Central memory CD8-positive, alpha-beta T cell (primary cell): ENCODE measurements at regions not wholly inside any gene's neighbourhood (a gene's known extent, or its start where the extent isn't known, plus 50 kb on each side); places are given as distances from the start of the nearest gene placed in this dataset.

ENCODE experiments used
- ATAC-seq: fragments of 150-1000 bp; cut with Tn5 transposase; replicated peaks from 2 replicates; pipeline ENCODE4 v1.10.0; 2022; ENCODE audit warnings: mild to moderate bottlenecking, moderate FRiP score, moderate number of reproducible peaks; ENCODE audit not compliant: poor library complexity, severe bottlenecking; ENCODE audit errors: extremely low read depth
- DNase-seq, 2 donors: peaks; one replicate each; pipeline ENCODE4 v3.0.0; 2021; ENCODE audit warnings: low spot score in 2 of 2
- H3K27ac Mint-ChIP-seq: one replicate; pipeline ENCODE4 v1.8.0; 2022; ENCODE audit warnings: low read depth, mild to moderate bottlenecking, moderate library complexity, mixed read lengths
- H3K27me3 Mint-ChIP-seq: one replicate; pipeline ENCODE4 v1.8.0; 2022; ENCODE audit warnings: mixed read lengths
- H3K36me3 Mint-ChIP-seq: one replicate; pipeline ENCODE4 v1.8.0; 2022; ENCODE audit warnings: mild to moderate bottlenecking, moderate library complexity, mixed read lengths; ENCODE audit not compliant: insufficient read depth
- H3K4me1 Mint-ChIP-seq: one replicate; pipeline ENCODE4 v1.8.0; 2022; ENCODE audit warnings: mixed read lengths
- H3K4me3 Mint-ChIP-seq: one replicate; pipeline ENCODE4 v1.8.0; 2022; ENCODE audit warnings: mild to moderate bottlenecking, moderate library complexity, mixed read lengths
- H3K9me3 Mint-ChIP-seq: one replicate; pipeline ENCODE4 v1.8.0; 2022; ENCODE audit warnings: mixed read lengths

DNA sequence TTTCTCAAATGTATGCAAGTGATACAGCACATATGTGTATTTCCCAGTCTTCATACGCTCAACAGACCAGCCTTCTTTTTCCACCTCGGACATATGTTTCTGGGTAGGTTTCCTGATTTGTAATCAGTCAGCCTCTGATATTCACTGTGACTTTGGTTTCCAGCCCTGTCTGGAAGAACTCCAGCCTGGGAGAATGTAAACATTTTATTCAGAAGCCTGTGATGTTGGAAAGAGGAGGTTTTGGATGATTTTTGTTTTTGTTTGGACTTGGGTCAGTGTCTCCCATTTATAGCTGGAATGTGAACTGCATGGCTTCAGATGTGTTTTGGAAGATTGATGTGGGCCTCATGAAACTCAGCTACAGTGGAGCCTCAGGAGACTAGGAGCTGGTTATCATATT lies 172.2 kb upstream of the CENPW start:
- no peak for DNase-seq
- Mint-ChIP-seq H3K4me3 (no peak overlapping the region), H3K36me3 (peaks cover 3% of the 10 kb centered on the region), H3K27ac (no peak overlapping the region), H3K27me3 (peaks cover 9% of the 10 kb centered on the region), H3K9me3 (peaks cover 12% of the 10 kb centered on the region), H3K4me1 (peaks cover 5% of the 10 kb centered on the region)
- no peak for ATAC-seq

DNA sequence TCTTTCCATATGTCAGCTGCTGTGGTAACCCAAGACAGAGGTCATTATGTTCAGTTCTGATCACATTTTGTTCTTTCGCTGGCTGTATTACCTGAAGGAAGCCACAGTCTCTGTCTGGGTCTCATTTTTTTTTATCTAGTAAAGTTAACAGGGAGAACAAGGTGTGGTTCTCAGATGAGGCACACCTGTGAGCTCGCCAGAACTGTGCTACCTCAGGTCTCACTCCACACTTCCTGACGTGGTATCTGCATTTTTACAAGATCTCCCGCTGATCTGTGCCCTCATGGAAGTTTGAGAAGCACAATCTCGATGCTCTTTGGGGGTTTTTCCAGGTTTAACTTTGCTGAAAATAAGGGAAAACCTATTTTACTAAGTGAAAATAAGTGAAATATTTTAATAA lies 169.5 kb upstream of the CENPW start:
- Mint-ChIP-seq H3K27ac (no peak overlapping the region), H3K36me3 (no peaks in the 10 kb centered on the region), H3K27me3 (no peaks in the 10 kb centered on the region), H3K4me3 (no peak overlapping the region), H3K9me3 (no peaks in the 10 kb centered on the region), H3K4me1 (peaks cover 5% of the 10 kb centered on the region)
- ATAC-seq, result no peak
- no peak for DNase-seq

DNA sequence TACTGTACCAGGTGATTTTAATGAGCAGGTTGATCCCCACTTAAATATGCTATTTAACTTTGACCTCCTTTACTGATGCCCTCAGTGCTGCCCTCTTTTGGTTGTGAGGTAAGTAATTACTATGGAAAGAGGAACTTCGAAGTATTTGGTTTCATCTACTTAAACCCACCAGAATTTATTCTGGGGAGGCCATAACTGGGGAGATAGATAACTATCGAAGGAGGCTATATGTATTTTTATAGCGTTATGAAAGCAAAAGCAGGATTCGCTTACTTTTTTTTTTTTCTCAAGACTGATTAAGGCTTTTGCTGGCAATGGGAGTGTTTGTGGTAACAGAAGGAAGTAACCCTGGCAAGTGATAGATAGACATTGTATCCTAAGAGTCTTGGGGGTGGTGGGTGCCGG lies 168.9 kb upstream of the CENPW start:
- H3K36me3 Mint-ChIP-seq, result no peaks in the 10 kb centered on the region
- ATAC-seq (peak; percentile 46), DNase-seq (no peak)
- H3K4me1 Mint-ChIP-seq, result peaks cover 5% of the 10 kb centered on the region
- H3K9me3 Mint-ChIP-seq, result no peaks in the 10 kb centered on the region
- H3K27me3 Mint-ChIP-seq, result no peaks in the 10 kb centered on the region
- no peak overlapping the region for H3K27ac Mint-ChIP-seq
- H3K4me3 Mint-ChIP-seq, result peak overlapping the region; percentile 42

DNA sequence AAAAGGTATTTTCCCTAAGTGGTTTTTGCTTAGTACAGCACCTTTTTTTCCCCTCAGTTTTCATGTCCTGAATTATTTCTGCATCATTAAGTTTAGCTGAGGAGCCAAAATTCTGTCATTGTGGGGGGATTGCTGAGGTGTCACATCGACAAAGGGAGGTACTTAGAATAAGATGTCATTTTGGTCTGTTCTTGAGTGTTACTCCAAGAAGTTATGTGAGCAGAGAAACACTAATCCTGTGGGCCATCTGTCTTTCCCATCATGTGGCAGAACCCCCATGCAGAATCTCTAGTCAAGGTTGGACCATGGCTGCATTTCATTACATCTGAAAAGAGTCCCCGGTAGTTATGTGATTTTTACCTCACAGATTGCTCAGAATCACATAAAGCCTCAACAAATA lies 167.8 kb upstream of the CENPW start:
- H3K27me3 Mint-ChIP-seq, result no peaks in the 10 kb centered on the region
- no peak overlapping the region for H3K4me3 Mint-ChIP-seq
- no peaks in the 10 kb centered on the region for H3K9me3 Mint-ChIP-seq
- H3K27ac Mint-ChIP-seq, result no peak overlapping the region
- no peak for ATAC-seq
- H3K4me1 Mint-ChIP-seq, result peaks cover 5% of the 10 kb centered on the region
- H3K36me3 Mint-ChIP-seq, result no peaks in the 10 kb centered on the region
- DNase-seq, result no peak

DNA sequence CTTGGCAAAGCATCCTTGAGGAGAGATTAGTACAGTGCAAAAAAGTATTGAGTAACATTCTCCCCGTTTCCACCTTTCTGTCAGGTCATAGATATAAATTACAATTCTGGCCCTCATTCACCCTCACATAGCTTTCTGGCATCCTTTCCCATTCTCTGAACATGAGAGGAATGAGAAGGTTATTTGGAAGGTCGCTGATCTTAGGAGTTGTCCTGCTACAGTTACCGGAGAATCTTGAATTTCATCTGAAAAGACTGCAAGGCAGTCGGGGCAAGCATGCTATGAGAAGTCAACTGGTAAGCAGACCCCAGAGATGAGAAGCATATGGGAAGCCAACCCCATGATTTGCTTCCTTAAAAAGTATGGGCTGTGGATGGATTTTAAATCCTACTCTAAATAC lies 166.7 kb upstream of the CENPW start:
- no peak for DNase-seq
- Mint-ChIP-seq H3K27me3 (no peaks in the 10 kb centered on the region), H3K4me1 (peaks cover 5% of the 10 kb centered on the region), H3K27ac (no peak overlapping the region), H3K4me3 (no peak overlapping the region), H3K36me3 (no peaks in the 10 kb centered on the region), H3K9me3 (no peaks in the 10 kb centered on the region)
- no peak for ATAC-seq

DNA sequence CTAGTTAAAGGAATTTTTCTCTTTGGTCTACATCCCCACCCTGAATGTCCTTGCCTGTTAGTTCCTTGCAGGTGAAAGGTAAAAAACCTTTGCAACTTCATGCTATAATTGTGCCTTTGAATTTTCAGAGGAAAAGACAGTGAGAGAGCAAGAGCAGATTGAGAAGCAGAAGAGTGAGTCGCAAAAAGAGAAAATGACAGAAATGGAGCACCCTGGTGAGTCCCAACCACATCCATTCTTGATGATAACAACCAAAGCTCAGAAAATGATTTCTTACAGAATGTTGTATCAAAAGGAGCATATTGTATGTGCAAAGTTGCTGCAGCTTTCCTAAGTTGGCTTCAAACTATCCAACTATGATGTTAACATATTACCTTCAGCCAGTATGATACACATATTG lies 165.2 kb upstream of the CENPW start:
- no peaks in the 10 kb centered on the region for H3K36me3 Mint-ChIP-seq
- H3K4me3 Mint-ChIP-seq, result no peak overlapping the region
- H3K27me3 Mint-ChIP-seq, result no peaks in the 10 kb centered on the region
- ATAC-seq (no peak), DNase-seq (no peak)
- no peaks in the 10 kb centered on the region for H3K9me3 Mint-ChIP-seq
- peaks cover 5% of the 10 kb centered on the region for H3K4me1 Mint-ChIP-seq
- H3K27ac Mint-ChIP-seq, result no peak overlapping the region

DNA sequence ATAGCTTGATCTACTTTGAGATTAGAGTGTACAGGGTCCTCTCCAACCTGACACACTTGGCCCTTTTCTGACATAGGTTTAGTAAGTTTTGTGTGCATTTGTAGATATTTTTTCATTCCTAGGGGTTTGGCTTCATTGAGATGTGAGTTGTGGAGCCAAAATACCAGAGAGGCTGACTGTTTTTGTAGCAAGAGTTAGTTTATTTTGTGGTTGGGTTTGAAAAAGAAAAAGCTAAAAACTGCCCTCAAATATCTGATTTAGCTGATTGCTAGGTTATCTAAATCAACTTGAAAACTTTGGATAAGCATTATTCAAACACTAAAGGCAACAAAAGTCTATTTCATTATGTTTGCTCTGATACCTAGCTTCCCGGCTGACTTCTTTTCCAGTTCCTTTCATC lies 164.7 kb upstream of the CENPW start:
- no peak overlapping the region for H3K27ac Mint-ChIP-seq
- H3K27me3 Mint-ChIP-seq, result no peaks in the 10 kb centered on the region
- no peaks in the 10 kb centered on the region for H3K36me3 Mint-ChIP-seq
- H3K9me3 Mint-ChIP-seq, result no peaks in the 10 kb centered on the region
- ATAC-seq (no peak), DNase-seq (no peak)
- no peak overlapping the region for H3K4me3 Mint-ChIP-seq
- peaks cover 5% of the 10 kb centered on the region for H3K4me1 Mint-ChIP-seq

DNA sequence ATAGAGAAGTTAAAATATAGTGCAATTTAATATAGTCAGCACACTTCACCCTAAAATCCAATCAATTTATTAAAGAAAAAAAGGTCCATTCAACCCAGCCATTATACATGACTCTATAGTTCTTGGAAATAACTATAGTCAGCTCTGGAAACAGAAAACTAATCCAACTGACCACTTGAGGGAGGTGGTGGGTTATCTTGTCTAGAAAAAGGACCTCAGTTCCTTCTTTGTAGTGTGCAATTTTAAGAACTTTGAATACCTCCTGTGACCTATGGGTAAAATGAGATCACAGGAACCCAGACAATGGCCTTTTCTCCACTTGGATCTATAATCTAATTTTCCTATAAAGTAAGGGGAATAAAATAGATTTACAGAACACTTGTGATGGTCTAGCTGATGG lies 163.6 kb upstream of the CENPW start:
- Mint-ChIP-seq H3K27ac (no peak overlapping the region), H3K27me3 (no peaks in the 10 kb centered on the region), H3K4me1 (no peaks in the 10 kb centered on the region), H3K36me3 (no peaks in the 10 kb centered on the region), H3K9me3 (no peaks in the 10 kb centered on the region), H3K4me3 (no peak overlapping the region)
- ATAC-seq (no peak), DNase-seq (no peak)

DNA sequence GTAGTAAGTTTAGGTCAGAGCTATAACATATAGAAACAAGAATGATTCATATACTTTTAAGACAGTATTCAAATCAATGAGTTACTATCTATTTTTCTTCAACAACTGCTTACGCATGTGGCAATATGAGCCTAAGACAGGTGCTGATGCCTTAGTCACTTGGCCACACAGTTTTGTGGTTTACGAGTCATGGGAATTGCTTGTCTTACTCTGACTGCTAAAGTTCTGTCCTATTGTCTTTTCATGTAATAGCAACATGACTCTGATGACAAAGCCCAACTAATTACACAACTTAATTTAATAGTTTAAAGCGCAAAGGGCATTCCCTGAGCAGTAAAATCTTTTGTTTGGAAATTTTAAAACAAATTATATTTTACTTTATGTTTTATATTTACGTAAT lies 159.3 kb upstream of the CENPW start:
- H3K27me3 Mint-ChIP-seq, result no peaks in the 10 kb centered on the region
- no peak overlapping the region for H3K27ac Mint-ChIP-seq
- H3K9me3 Mint-ChIP-seq, result no peaks in the 10 kb centered on the region
- H3K4me1 Mint-ChIP-seq, result no peaks in the 10 kb centered on the region
- H3K4me3 Mint-ChIP-seq, result no peak overlapping the region
- H3K36me3 Mint-ChIP-seq, result no peaks in the 10 kb centered on the region
- DNase-seq (no peak), ATAC-seq (no peak)

DNA sequence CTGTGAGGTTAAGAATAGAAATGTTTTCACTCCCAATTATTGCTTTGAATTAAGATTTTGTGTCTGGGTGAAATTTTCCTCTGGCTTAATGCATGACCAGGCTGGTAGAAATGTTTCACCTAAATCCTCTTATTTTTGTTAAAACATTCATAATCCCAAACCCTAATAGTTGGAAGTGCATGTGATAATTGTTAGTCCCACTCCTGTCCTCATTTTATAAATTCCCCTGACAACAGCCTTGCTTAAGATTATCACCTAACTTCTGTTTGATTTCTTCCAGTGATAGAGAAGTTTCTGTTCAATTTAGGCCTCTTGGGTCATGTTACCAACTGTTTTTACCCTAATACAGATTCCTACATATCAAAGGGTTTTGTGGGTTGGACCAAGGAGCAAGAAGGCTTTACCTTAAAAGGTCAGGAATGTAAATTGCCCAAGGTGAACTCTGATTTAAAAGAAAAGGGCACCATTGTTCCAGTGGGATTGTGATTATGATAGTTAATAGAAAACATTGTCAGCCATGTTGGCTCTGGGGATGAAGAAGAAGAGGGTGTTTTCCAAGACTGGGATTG lies 158.7 kb upstream of the CENPW start:
- Mint-ChIP-seq H3K36me3 (no peaks in the 10 kb centered on the region), H3K4me1 (no peaks in the 10 kb centered on the region), H3K27me3 (no peaks in the 10 kb centered on the region), H3K27ac (no peak overlapping the region), H3K9me3 (no peaks in the 10 kb centered on the region), H3K4me3 (no peak overlapping the region)
- ATAC-seq (no peak), DNase-seq (no peak)

DNA sequence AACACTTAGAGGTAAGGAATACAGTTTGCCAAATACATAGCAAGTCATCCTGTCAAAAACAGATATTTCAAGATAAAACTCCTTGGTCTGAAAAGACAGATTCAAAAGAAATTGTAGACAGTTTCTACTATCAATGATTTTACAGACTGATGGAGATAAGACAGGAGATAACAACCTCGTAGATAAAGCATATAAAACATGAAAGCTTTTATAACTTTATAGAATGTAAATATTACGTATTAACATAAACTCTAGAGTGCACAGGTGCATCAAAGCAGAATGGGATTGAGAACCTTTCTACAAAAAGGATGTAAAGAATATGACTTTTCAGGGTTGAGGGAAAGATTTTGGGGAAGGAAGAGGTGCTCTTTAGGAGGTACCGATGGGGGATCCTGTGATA lies 158.0 kb upstream of the CENPW start:
- no peak for DNase-seq
- Mint-ChIP-seq H3K9me3 (no peaks in the 10 kb centered on the region), H3K36me3 (no peaks in the 10 kb centered on the region), H3K4me1 (no peaks in the 10 kb centered on the region), H3K27ac (no peak overlapping the region), H3K27me3 (no peaks in the 10 kb centered on the region), H3K4me3 (no peak overlapping the region)
- ATAC-seq, result no peak

DNA sequence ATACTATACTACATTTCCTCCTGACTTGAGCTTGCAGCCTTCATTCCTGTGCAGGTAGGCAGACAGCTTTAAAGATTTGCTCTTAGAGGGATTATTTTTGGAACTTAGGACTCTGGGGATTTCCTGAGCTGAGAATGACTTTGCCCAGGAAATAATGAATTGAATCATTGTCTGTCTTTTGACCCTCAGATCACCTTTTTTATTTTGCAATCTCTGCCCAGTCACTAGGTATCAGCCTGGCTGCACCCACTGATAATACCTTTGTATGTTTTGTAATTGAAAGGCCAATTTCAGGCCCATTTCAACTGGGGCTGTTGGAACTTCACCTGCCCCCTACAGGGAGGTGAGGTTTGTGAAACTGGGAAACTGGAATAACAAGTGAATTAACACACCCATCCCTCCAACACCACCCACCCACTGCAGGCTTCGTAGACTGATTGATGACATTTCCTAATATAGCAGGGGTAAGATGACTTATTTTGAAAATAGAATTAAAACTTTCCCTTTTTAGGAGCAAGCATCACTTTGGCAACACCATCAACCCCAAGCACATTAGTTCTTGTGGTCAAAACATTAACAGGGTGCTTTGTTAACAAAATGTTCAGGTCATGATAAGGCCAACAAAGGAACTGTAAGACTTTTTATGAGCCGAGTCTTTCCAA lies 157.1 kb upstream of the CENPW start:
- ATAC-seq (no peak), DNase-seq (no peak)
- Mint-ChIP-seq H3K27ac (no peak overlapping the region), H3K4me1 (no peaks in the 10 kb centered on the region), H3K27me3 (no peaks in the 10 kb centered on the region), H3K9me3 (no peaks in the 10 kb centered on the region), H3K36me3 (no peaks in the 10 kb centered on the region), H3K4me3 (no peak overlapping the region)

DNA sequence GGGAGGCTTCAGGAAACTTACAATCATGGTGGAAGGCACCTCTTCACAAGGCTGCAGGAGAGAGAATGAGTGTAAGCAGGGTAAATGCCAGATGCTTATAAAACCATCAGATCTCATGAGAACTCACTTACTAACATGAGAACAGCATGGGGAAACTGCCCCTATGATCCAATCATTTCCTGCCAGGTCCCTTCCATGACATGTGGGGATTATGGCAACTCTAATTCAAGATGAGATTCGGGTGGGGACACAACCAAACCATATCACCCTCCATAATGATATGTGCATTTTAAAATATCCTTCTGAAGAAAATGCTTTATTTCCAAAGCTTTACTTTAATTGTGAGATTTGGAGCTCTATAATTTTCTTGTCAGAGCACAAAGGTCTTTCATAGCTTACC lies 154.1 kb upstream of the CENPW start:
- H3K36me3 Mint-ChIP-seq, result no peaks in the 10 kb centered on the region
- ATAC-seq (no peak), DNase-seq (no peak)
- no peaks in the 10 kb centered on the region for H3K27me3 Mint-ChIP-seq
- H3K4me1 Mint-ChIP-seq, result no peaks in the 10 kb centered on the region
- no peak overlapping the region for H3K27ac Mint-ChIP-seq
- no peaks in the 10 kb centered on the region for H3K9me3 Mint-ChIP-seq
- no peak overlapping the region for H3K4me3 Mint-ChIP-seq
